Stimulated activated CD4-positive, alpha-beta T cell treated with anti-CD3 and anti-CD28 coated beads, Interleukin-2, amount 100 ng/mL, for 24 hours (primary cell): ENCODE measurements at regions not wholly inside any gene's neighbourhood (a gene's known extent, or its start where the extent isn't known, plus 50 kb on each side); places are given as distances from the start of the nearest gene placed in this dataset.

ENCODE experiments used
- DNase-seq, 2 donors: peaks; one replicate each; pipeline ENCODE4 v3.0.0-alpha.2; 2020

DNA sequence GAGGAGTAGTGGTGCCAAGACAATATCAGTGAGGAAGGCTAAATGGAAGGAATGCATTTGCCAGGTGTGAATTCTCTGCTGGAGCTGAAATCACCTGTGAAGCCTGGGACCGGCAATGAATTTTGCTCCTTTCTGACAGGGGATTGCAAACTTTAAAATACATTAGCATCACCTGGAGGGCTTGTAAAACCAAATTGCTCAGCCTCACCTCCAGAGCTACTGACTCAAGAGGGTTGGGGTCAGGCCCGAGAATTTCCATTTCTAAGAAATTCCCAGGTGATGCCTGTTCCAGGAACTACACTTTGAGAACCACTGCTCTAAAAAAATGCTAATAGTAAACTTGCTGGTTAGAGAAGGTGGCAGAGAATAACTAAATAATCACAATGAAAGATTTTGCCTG, 445.6 kb upstream of the RBMS3 start:
- no peak for DNase-seq

DNA sequence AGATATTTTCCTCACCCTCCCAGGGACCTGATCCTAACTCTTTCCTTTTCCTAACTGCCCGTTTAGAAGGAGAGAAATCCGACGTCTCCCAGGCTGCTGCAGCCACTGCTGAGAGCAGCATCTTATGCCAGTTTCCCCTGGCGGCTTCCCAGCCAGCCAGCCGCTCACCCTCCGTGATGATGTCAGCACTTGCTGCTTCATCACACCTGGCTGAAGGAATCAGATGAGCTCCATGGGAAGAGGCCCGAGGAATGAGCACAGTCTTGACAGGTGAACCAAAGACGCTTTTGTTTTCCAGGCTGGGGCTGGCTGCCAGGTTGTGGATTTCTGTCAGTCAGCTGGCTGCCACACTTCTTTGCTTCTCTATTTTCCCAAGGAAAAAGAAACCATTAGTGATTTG, 445.1 kb upstream of the RBMS3 start:
- no peak for DNase-seq

DNA sequence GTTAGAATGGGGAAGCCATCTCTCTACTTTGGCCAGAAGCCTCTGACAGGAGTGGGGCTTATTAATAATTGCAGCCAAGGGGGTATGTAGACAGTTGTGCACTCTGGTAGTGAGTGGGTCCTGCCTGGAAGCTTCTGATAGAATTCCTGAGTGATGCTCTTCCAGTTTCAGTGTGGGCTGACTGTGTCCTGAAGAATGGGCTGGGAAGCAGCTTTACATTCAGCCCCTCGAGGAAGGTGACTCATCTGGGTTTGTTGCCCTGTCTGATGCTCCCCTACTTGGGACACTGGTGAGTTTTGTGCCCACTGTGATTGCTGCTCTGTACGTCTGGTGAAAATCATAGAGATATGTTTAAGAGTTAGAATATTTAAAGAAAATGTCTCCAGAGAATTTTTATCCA, 444.7 kb upstream of the RBMS3 start:
- no peak for DNase-seq

DNA sequence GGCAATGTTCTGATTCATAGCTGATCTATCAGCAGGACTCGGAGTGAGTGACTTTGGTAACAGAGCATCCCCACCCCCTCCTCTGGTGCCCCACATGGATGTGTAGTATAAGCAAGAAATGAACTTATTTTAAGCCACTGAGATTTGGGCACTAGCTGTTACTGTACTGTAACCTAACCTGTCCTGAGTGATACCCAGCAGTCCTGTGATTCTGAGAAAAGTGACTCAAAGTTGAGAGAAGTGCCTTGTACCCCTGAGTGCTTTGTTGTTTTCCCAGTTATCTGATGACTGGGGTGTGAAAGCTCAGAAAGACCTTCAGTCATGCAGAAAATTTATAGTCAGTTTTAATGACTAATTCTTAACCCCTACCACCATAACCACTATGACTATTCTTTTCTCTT, 439.9 kb upstream of the RBMS3 start:
- DNase-seq, result peak; percentile 23 to 34

DNA sequence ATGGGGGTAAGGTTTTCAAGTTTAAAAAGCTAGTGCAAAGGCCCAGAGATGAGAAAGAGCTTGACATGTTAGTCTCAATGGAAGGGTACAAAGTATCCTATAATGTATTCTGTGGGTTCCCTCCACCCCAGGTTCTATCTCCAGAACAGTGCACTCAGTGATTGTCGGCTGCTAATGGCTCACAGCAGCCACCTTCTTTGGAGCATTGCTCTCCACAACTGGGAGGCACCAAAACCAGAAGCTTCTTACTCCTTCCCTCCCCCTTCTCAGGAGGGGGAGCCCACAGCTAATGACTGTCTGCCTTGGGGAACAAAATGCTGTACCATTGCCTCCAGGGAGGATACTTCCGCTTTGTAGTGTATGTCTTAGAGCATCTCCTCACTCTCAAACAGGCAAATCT, 439.4 kb upstream of the RBMS3 start:
- peak in 1 of 2 donors; percentile 7 for DNase-seq

DNA sequence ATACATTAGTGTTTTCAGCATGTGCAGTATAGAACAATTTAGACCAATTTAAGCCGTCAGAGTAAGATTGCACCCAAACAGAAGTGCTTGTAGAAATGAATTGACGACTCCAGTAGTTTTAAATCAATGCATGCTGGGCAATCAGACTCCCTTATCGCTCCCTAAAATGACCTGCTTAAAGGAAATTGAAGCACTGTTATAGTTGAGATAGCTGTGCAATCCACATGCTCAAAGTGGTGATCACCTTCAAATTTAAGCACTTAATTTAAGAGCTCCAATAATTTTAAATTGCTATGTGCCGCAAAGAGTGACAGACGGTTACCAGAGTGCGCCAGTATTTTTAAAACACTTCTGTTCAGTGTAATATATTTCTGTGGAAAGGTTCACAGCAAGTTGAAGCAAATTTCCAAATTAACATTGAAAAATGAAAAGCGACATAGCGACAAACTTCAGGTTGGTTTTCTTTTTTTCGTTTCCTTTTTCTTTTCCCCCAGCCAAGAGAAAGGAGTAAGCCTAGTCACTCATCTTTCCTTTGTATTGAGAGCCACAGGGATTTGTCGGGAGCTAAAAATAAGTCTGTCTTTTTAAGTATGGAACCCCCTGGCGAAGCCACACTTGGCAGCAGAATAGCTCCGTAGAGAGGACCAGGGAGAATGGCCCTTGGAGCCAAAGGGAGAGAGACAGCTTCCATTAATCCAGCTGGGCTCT, 436.4 kb upstream of the RBMS3 start:
- DNase-seq, result no peak

DNA sequence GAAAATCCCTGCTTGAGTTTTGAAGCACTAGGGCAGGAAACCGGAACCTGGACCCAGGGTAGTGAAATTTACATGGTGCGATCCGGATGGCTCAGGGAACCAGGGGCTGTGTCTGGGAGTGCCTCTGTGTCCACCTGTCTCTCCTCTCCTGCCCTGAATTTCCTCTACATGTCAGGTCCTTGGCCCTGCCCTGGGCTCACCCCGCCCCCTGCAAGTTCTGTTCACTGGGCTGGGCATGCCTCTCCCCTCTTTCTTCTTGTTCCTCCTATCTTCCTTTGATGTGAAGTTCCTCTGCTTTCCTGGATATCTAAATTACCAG, 435.9 kb upstream of the RBMS3 start:
- no peak for DNase-seq

DNA sequence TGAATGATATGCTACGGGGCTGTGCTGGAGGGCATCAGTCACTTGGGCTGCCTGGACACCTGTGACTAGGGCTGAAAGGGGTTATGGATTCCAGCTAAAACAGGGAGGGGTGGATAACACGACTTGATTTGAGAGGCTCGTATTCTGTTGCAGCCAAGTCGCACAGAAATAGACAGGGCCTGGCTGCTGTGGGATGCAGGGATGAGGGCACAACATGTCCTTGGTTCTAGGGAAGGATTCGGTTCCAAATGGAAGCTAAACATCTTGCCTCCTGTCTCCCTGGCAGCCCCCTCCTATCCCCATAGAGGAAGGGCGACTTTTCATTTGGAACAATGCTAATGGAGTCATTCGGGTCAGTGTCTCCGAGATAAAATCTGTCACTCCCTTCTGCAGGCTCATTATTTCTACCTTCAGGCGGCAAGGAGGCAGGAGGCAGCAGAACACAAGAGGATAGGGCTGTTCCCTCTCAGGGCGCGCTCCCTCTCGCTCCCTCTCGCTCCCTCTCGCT, 433.8 kb upstream of the RBMS3 start:
- DNase-seq, result no peak

DNA sequence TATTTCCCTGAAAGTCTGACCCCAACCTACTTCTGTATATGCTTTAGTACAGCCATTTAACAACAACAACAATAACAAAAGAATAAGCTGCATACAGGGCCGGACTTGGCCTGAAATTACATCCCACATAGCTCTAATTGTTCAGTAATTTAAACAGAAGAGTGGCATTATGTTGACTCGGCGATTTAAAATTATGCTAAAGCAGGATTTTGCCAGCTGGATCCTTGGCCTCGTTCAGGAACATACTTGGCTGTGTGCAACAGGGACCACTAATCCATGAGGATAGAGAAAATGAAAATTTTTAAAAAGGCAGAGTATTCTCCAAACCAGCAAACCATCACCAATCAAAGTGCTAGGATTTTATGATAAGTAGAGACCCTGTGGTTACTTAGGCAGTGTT, 433.1 kb upstream of the RBMS3 start:
- DNase-seq, result no peak

DNA sequence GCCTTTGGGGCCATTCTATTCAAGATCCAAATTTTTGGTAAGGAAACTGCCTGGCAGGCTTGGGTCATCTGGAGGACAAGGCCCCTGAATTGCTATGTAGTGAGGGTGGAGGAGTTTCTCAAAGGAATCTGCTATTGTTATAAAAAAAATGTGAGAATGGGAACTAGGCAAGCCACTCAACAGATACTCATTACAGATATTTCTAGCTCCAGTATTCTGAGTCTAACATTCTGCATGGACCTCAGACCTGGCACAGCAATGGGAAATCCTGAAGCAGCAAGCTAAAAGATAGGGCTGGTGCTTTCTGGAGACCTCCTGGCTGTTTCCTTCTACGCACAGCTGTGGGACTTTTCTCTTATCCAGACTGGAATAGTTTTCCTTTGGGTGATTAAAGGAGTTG, 430.7 kb upstream of the RBMS3 start:
- DNase-seq, result no peak

DNA sequence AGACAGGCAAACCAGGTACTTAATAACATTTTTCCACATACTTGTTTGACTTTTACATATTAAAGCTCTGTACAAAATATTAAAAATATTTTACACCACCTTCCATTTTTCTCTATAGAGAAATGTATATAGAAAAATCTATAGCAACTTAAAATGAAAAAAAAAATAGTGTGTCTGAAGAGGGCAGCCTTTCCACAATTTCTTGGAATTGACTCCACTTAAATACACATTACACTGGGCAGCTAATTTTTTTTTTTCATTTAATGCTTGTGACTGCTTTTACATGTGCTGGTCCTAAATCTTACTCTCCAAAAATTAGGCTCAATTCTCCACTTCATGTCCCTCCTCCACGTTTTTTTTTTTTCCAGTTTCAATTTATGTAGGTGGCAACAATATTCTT, 427.0 kb upstream of the RBMS3 start:
- DNase-seq, result no peak

DNA sequence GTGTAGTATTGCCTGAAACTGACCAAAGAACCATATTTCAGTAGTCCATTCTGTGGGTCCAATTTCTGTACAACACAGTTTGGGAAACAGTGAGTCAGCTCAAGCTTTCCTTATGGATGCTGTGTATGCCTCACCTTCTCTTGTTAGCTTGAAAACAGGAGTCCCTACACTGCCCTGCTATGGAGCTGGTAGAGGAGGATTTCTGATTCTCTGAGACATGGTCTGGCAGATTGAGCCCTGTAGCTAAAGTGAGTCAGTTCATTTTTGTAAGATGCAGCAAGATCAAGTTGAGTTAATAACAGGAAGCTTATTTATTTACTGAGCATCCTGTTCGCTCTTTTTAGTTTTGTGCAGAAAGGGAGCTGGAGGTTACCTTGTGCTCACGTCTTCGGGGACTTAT, 424.1 kb upstream of the RBMS3 start:
- no peak for DNase-seq

DNA sequence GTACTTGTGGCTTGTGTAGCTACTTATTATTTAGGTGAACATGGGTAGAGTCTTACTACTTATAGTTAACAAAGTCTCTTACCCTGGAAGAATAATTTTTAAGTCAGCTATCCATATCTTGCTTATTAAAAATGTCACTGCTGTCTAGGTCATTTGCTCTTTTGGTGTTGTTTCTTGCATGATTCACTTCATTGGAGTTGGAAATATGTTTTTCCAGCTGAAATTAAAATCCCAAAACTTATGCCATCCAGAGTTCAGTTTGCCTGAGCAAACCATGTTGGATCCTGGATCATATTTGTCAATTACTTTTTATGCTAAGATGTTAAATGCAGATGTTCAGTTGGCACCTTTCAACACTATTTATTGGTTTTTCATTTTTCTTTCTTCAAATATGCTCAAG, 421.0 kb upstream of the RBMS3 start:
- DNase-seq, result no peak

DNA sequence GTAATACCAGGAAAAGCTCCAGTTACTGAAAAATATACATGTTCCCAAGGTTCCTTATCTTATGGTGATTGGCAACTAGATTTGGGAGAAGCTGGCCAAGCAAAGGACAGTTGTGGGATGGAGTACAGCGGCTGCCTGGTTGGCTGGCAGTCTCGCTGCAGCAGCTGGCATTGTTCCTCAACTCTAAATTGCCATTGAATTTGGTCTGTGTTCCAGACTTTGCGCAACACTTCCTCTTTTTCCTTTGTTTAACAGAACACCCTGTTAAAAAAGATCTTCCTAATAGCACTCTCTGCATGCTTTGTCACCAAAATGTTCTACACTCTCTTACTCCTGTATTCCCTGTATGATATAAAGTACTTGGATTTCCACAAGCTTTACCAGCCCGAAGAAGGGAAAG, 420.6 kb upstream of the RBMS3 start:
- no peak for DNase-seq

DNA sequence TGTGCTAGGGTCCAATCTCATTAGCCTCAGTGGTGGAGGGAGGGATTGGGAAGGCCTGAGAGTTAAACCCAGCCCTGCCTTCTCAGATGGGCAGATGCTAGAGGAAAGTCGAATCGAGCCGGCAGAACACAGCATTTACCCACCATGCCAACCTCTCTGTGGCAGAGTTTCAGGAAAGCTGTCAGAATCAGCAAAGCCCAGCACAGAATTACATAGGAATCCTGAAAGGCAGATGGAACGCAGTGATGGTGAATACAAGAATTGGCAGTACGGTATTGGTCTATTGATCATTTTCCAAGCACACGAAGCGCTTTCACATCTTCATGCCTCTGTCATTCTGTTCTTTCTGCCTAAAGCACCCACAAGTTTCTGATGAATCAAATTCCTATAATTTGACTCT, 417.7 kb upstream of the RBMS3 start:
- no peak for DNase-seq

DNA sequence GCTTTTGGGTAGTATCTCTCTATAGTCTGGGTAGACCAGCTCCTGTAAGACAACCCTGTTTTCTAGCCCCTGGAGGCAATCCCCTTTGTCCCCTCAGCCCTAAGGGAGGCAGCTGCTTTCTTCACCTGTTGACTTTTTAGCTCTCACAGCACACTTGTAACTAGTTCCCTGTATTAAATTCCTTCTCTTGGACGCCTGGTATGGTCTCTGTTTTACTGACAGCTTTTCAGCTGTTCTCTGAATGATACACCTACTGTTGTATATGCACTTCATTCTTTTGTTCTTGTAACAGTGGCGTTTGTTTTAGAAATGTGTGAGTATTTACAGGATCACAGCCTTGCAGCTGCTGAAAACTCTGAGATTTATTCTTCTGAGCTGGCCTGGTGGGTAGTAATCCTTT, 413.0 kb upstream of the RBMS3 start:
- no peak for DNase-seq

DNA sequence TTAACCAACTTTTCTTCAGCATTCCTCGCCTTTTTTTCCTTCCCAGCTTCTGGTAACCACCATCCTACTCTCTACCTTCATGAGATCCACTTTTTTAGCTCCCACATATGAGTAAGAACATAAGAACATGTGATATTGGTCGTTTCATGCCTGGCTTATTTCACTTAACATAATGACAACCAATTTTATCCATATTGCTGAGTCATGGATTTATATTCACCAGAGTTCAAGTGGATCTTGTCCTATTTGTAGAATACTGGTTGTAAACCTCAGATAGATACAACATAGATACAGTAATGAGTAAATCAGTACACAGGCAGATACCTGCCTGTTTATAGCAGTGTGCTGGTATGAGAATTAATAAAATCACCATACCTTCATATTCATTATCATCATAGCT, 412.0 kb upstream of the RBMS3 start:
- DNase-seq, result no peak

DNA sequence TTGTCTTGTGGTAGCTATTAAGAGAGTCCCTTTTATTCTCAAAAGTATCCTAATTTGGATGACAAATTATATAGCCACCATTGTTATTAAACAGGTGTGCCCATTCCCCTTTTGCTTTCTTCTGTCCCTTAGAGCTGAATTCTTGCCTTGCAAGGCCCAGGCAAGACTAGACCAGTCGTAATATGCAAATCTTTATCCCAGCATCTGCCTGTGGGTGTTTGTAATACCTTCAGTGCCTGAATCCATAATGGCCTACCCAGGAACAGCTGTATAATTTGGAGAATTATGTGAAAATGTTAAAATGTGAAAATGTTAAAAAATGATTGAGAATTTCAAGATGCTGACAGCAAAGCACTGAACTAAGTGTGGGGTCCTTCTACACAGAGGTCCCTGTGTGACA, 403.0 kb upstream of the RBMS3 start:
- no peak for DNase-seq

DNA sequence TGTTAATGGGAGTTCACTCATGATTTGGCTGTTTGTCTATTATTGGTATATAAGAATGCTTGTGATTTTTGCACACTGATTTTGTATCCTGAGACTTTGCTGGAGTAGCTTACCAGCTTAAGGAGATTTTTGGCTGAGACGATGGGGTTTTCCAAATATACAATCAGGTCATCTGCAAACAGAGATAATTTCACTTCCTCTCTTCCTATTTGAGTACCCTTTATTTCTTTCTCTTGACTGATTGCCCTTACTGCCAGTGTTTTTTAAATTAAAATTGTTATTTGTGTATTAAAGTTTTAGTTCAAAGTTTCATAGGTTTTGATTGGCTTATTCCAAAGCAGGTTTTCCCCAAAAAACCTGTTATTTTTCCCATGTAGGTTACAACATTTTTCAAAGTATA, 390.5 kb upstream of the RBMS3 start:
- DNase-seq, result no peak

DNA sequence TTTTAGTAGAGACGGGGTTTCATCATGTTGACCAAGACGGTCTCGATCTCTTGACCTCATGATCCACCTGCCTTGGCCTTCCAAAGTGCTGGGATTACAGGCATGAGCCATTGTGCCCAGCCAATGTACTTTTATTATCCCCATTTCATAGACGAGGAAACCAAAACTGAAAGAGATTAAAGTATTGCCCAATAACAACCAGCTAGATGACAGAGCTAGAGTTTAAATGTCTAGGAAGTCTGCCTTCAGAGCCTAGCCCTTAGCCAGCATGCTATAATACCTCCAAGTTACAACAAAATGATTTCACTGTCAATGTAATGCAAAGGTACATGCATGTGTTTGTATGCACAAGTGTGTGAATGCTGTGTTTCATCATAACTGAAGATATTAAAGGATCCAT, 389.4 kb upstream of the RBMS3 start:
- DNase-seq, result no peak

DNA sequence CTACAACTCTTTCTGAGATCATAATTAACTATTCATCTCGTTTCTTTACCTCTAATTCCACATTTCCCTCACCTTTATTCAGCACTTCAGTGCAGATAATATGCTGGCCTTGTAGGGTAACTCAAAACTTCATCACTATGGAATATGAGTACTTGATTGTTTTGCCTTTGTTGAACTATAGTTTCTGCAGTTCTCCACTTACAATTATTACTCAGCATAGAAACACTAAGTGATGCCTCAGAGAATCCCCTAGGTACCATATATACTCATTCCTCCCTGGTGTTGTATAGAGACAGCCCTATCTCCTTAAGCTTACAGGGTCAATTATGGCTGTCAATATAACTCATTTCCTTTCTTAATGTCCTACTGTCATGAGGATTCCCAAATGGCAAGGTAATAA, 380.6 kb upstream of the RBMS3 start:
- DNase-seq, result no peak

DNA sequence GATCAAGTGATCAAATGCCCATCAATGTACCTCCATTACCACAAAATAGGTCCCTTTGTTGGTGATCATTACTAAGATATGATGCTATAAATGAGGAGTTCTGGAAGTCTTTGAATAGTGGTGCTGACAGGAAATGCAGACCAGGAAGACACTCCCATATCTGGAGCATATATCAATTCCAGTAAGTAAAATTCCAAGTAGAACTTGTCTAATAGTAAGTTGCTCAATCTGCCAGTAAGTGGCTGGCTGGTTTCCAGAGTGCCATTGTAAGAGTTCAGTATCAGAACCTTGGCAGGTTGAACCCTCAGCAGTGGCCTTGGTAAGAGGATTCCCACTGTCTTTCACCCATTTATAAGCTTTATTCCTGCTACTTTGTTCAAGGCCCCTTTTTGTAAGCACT, 379.9 kb upstream of the RBMS3 start:
- DNase-seq, result no peak

DNA sequence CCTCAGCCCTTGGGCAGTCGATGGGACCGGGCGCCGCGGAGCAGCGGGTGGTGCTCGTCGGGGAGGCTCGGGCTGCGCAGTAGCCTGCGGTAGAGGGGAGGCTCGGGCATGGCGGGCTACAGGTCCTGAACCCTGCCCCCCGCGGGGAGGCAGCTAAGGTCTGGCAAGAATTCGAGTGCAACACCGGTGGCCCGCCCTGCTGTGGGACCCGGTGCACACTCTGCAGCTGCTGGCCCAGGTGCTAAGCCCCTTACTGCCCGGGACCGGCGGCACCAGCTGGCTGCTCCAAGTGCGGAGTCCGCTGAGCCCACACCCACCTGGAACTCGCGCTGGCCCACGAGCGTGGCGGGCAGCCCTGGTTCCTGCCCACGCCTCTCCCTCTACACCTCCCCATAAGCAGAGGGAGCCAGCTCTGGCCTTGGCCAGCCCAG, 377.7 kb upstream of the RBMS3 start:
- no peak for DNase-seq

DNA sequence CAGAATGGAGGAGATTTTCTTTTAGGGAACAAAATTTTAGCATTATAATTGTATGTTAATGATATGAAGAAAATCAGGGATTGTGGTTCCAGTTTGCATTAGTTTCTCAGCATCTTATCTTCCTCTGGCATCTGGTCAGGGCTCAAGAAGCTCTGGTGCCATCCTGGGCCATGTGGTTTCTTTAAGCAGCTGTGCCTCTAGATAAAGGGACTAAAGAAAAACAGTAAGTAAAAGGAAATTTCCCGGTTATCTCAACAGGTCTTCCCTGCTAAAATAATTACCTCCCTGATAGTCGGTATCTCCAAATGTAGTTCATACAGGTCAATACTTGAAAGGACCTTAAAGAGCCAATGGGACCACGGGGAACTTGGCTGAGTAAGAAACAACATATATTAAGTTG, 375.1 kb upstream of the RBMS3 start:
- DNase-seq, result no peak

DNA sequence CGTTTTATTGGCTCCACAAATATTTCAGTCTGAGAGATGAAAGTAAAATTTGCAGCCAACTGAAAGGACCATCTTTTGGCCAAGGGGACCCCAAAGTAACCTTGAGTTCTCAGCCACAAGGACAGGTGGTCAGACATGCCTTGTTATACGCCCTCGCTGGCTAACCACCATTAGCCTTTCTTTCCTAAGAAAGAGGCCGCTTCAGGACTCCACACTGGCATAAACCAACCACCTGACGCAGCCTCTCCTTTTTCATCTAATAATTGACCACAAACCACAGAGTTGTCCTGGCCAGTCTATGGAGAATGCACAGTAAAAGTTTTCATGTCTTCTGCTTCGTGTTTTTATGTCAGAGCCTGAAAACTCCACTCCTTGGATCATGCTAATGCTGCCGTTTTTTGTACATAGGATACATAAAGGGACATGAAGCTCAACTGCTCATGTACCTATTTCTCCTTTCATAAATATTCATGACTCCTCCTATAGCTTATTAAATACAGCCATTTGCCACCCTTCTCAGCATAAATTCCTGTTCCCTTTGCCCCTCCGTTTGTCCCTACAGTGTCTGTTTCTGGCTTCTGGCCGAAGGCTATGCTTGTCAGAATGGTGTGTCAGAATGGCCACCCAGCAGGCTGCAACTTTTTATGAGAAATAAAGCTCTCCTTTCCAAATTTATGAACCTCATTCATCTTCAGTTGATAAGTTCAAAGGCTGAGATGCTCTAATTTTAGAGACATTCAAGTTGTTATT, 374.1 kb upstream of the RBMS3 start:
- DNase-seq, result no peak
